ENCODE measurements at regions not wholly inside any gene's neighbourhood (a gene's known extent, or its start where the extent isn't known, plus 50 kb on each side); places are given as distances from the start of the nearest gene placed in this dataset.
"Not testable (repeated sequence)": the region's sequence is repeated elsewhere in the genome, so short reads cannot be mapped to it uniquely, and the experiment has no call there.

GRCh38 chr1:229865321-229865720 is 201.7 kb upstream of the GALNT2 start:
- not testable (repeated sequence) for TF ChIP-seq YY1 (IDR thresholded peaks at IDR 0.05; ENCODE audit: insufficient read depth, insufficient read length); SUZ12 (IDR thresholded peaks at IDR 0.05; ENCODE audit: extremely low read depth, insufficient read depth, insufficient read length)

Measured in NT2/D1 (cell line).